ENCODE measurements at regions not wholly inside any gene's neighbourhood (a gene's known extent, or its start where the extent isn't known, plus 50 kb on each side); places are given as distances from the start of the nearest gene placed in this dataset.

- TF ChIP-seq, protein P1, sequence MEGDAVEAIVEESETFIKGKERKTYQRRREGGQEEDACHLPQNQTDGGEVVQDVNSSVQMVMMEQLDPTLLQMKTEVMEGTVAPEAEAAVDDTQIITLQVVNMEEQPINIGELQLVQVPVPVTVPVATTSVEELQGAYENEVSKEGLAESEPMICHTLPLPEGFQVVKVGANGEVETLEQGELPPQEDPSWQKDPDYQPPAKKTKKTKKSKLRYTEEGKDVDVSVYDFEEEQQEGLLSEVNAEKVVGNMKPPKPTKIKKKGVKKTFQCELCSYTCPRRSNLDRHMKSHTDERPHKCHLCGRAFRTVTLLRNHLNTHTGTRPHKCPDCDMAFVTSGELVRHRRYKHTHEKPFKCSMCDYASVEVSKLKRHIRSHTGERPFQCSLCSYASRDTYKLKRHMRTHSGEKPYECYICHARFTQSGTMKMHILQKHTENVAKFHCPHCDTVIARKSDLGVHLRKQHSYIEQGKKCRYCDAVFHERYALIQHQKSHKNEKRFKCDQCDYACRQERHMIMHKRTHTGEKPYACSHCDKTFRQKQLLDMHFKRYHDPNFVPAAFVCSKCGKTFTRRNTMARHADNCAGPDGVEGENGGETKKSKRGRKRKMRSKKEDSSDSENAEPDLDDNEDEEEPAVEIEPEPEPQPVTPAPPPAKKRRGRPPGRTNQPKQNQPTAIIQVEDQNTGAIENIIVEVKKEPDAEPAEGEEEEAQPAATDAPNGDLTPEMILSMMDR (IDR thresholded peaks at IDR 0.05; ENCODE audit: poor library complexity, severe bottlenecking) = no peak
- no peak for TF ChIP-seq MXI1 (conservative IDR thresholded peaks at IDR 0.05; ENCODE audit: poor library complexity, severe bottlenecking)
- no peak for TF ChIP-seq REST (IDR thresholded peaks at IDR 0.05; ENCODE audit: borderline replicate concordance)
- no peak for TF ChIP-seq POLR2AphosphoS5 (IDR thresholded peaks at IDR 0.05)
- TF ChIP-seq EZH2 (IDR thresholded peaks at IDR 0.05; ENCODE audit: borderline replicate concordance, insufficient read depth, low read length, poor library complexity, severe bottlenecking) = no peak
- no peak for TF ChIP-seq RAD21 (conservative IDR thresholded peaks at IDR 0.05)
- no peak for TF ChIP-seq TAF1 (IDR thresholded peaks at IDR 0.05; ENCODE audit: low read depth)
- TF ChIP-seq EP300 (conservative IDR thresholded peaks at IDR 0.05; ENCODE audit: poor library complexity, severe bottlenecking) = no peak
- TF ChIP-seq SMC3 (conservative IDR thresholded peaks at IDR 0.05; ENCODE audit: poor library complexity) = no peak
Observed at GRCh38 chr5:51452562-51452961, 69.3 kb downstream of the ISL1 start.

Data from neural cell (in vitro differentiated cells).